AG09309 (cell line): ENCODE measurements at regions not wholly inside any gene's neighbourhood (a gene's known extent, or its start where the extent isn't known, plus 50 kb on each side); places are given as distances from the start of the nearest gene placed in this dataset.

Experiments used
- DNase-seq: peaks from one replicate; pipeline ENCODE4 v3.0.0-alpha.2; 2010; ENCODE audit warnings: low read depth
- H3K4me3 ChIP-seq: 2 replicates; pipeline ENCODE4 v1.5.1; 2011; ENCODE audit warnings: mild to moderate bottlenecking, low read depth, low read length, moderate library complexity; ENCODE audit not compliant: control insufficient read depth
- CTCF ChIP-seq: IDR thresholded peaks from 2 replicates; pipeline ENCODE4 v1.5.1; 2011; ENCODE audit warnings: mild to moderate bottlenecking, low read depth, low read length, inconsistent platforms; ENCODE audit not compliant: insufficient read depth, control insufficient read depth; ENCODE audit errors: missing control alignments

GRCh38 chr9:119941091-119941490 is 571.9 kb upstream of the BRINP1 start:
- TF ChIP-seq CTCF = no peak
- no peak for DNase-seq
- no peak overlapping the region for H3K4me3 ChIP-seq

DNA sequence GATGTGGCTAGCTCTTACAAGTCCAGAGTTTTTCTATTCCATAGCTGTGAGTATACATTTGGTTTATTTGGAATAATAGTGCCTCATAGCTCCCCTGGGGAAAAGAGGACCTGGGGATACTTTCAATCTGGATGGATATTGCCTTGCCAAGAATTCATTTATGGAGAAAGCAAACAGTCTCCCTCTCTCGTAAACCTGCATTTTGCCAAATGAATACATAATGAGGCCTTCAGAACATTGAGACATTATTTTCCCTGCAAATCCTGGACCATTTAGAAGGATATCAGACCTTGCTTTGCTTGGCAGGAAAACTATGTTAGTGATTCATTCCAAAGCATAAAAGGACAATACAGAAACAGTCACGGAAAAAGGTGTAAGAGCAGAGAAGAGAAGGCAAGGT is 569.6 kb upstream of the BRINP1 start:
- TF ChIP-seq CTCF = no peak
- DNase-seq = peak; percentile 34
- H3K4me3 ChIP-seq = no peak overlapping the region

DNA sequence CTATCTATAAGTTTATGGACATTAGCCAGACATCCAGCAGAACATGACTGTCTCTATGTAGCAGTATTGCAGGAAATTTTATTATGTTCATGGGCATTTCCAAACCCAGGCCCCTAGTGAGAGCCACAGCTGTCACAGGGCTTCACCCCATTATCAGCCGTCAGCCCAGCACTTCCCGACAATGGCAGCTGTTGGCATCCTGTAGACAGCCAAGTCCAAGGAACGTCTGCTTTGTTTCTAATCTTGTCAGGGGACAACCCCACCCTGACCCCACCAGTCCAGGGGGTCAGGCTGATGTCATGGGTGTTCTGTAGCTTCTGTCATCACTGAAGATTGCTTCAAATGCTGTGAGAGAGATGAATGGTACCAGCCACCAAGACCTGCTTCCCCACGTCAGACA is 565.3 kb upstream of the BRINP1 start:
- H3K4me3 ChIP-seq = no peak overlapping the region
- DNase-seq = no peak
- TF ChIP-seq CTCF = no peak

- no peak for TF ChIP-seq CTCF
- H3K4me3 ChIP-seq = no peak overlapping the region
- DNase-seq = no peak
Measured at GRCh38 chr9:119933191-119933590, 564.0 kb upstream of the BRINP1 start.

DNA sequence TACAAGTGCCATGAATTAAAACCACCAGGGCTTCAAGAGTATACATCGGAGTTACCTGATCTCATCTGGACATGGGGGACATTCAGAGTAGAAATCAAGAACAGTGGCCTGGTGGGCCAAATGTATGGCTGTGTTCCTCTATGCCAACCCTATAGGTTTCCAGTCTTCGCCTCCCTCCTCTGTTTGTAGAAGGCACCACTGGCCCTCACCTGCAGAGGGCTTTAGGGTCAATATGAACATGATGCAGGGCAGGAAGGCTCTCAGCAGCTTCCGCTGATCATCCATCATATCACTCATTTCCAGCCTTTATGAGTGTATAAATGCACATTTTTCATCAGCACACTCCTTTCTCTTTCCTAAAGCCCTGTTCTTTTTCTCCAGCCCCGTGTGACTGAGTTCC is 555.5 kb upstream of the BRINP1 start:
- DNase-seq = no peak
- no peak for TF ChIP-seq CTCF
- no peak overlapping the region for H3K4me3 ChIP-seq

DNA sequence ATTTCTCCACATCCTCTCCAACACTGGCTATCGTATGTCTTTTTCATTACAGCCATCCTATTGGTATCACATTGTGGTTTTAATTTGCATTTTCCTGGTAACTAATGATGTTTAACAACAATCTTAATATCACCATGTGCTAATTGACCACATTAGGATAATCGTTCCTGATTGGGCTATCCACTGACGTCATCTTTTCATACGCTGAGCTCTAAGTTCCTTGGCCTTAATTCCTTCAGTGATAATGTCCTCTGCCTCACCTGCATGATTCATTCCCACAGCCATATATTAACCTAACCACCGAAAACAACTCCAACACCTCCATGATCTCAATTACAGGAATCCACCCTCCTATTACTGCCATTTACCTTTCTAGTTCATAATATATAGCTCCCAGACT is 547.9 kb upstream of the BRINP1 start:
- no peak for DNase-seq
- no peak for TF ChIP-seq CTCF
- no peak overlapping the region for H3K4me3 ChIP-seq

- H3K4me3 ChIP-seq = no peak overlapping the region
- DNase-seq = no peak
- TF ChIP-seq CTCF = no peak
Measured at GRCh38 chr9:119907056-119907455, 537.8 kb upstream of the BRINP1 start.
